ENCODE measurements at regions not wholly inside any gene's neighbourhood (a gene's known extent, or its start where the extent isn't known, plus 50 kb on each side); places are given as distances from the start of the nearest gene placed in this dataset.

GRCh38 chr6:6769466-6769865 is 180.9 kb downstream of the LY86 start:
- TF ChIP-seq, protein P1, sequence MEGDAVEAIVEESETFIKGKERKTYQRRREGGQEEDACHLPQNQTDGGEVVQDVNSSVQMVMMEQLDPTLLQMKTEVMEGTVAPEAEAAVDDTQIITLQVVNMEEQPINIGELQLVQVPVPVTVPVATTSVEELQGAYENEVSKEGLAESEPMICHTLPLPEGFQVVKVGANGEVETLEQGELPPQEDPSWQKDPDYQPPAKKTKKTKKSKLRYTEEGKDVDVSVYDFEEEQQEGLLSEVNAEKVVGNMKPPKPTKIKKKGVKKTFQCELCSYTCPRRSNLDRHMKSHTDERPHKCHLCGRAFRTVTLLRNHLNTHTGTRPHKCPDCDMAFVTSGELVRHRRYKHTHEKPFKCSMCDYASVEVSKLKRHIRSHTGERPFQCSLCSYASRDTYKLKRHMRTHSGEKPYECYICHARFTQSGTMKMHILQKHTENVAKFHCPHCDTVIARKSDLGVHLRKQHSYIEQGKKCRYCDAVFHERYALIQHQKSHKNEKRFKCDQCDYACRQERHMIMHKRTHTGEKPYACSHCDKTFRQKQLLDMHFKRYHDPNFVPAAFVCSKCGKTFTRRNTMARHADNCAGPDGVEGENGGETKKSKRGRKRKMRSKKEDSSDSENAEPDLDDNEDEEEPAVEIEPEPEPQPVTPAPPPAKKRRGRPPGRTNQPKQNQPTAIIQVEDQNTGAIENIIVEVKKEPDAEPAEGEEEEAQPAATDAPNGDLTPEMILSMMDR (IDR thresholded peaks at IDR 0.05), result no peak
- H3K27me3 Mint-ChIP-seq (ENCODE audit: insufficient read depth), result no peaks in the 10 kb centered on the region; the same call in 1 of the 2 replicates
- no peak for DNase-seq
- peaks cover 14% of the 10 kb centered on the region for H3K9me3 Mint-ChIP-seq
- H3K4me3 Mint-ChIP-seq, result no peak overlapping the region
- H3K36me3 Mint-ChIP-seq (ENCODE audit: low read depth), result no peaks in the 10 kb centered on the region
- no peaks in the 10 kb centered on the region for H3K4me1 Mint-ChIP-seq (ENCODE audit: low read depth)
- H3K27ac Mint-ChIP-seq, result no peak overlapping the region

DNA sequence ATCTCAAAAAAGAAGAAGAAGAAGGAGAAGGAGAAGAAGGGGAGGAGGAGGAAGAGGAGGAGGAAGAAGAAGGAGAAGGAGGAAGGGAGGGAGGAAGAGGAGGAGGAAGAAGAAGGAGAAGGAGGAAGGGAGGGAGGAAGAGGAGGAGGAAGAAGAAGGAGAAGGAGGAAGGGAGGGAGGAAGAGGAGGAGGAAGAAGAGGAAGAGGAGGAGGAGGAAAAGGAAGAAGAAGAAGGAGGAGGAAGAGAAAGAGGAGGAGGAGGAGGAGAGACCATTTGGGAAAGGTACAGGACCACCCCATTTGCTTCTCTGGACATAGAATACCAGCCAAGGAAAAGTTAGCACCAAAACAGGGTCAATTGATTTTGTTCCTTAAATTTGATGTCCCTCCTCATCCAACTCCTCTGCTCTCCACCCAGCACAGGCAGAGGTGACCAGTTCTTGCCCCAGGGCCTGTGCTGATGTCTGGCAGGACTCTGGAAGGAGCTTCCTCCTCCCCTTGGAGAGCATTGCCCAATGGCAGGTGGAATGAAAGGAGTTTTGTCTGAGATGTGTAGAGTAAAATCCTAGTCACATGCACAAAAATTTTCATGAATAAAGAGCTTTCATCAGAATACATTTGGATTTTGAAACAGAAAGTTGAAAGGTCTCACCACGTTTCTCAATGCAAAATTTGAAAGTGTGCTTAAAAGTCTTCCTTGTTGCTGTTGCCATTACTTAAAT is 182.9 kb downstream of the LY86 start:
- H3K27me3 Mint-ChIP-seq (ENCODE audit: insufficient read depth), result no peaks in the 10 kb centered on the region; the same call in 1 of the 2 replicates
- no peaks in the 10 kb centered on the region for H3K4me1 Mint-ChIP-seq (ENCODE audit: low read depth)
- TF ChIP-seq, protein P1 (IDR thresholded peaks at IDR 0.05), result no peak
- DNase-seq, result no peak
- no peak overlapping the region for H3K27ac Mint-ChIP-seq
- peaks cover 14% of the 10 kb centered on the region for H3K9me3 Mint-ChIP-seq
- no peak overlapping the region for H3K4me3 Mint-ChIP-seq
- H3K36me3 Mint-ChIP-seq (ENCODE audit: low read depth), result no peaks in the 10 kb centered on the region

- TF ChIP-seq, protein P1 (IDR thresholded peaks at IDR 0.05), result no peak
- H3K27ac Mint-ChIP-seq, result no peak overlapping the region
- peaks cover 3% of the 10 kb centered on the region; the same call in 1 of the 2 replicates for H3K27me3 Mint-ChIP-seq (ENCODE audit: insufficient read depth)
- H3K36me3 Mint-ChIP-seq (ENCODE audit: low read depth), result peaks cover 5% of the 10 kb centered on the region; the same call in 1 of the 2 replicates
- peaks cover 14% of the 10 kb centered on the region for H3K9me3 Mint-ChIP-seq
- DNase-seq, result no peak
- H3K4me3 Mint-ChIP-seq, result no peak overlapping the region
- H3K4me1 Mint-ChIP-seq (ENCODE audit: low read depth), result no peaks in the 10 kb centered on the region
Observed at GRCh38 chr6:6771964-6772363, 183.4 kb downstream of the LY86 start.

GRCh38 chr6:6772751-6773150 is 184.2 kb downstream of the LY86 start:
- TF ChIP-seq, protein P1 (IDR thresholded peaks at IDR 0.05), result no peak
- DNase-seq, result no peak
- H3K27ac Mint-ChIP-seq, result no peak overlapping the region
- no peaks in the 10 kb centered on the region for H3K4me1 Mint-ChIP-seq (ENCODE audit: low read depth)
- peaks cover 14% of the 10 kb centered on the region for H3K9me3 Mint-ChIP-seq
- peaks cover 5% of the 10 kb centered on the region; the same call in 1 of the 2 replicates for H3K36me3 Mint-ChIP-seq (ENCODE audit: low read depth)
- no peak overlapping the region for H3K4me3 Mint-ChIP-seq
- peaks cover 3% of the 10 kb centered on the region; the same call in 1 of the 2 replicates for H3K27me3 Mint-ChIP-seq (ENCODE audit: insufficient read depth)

DNA sequence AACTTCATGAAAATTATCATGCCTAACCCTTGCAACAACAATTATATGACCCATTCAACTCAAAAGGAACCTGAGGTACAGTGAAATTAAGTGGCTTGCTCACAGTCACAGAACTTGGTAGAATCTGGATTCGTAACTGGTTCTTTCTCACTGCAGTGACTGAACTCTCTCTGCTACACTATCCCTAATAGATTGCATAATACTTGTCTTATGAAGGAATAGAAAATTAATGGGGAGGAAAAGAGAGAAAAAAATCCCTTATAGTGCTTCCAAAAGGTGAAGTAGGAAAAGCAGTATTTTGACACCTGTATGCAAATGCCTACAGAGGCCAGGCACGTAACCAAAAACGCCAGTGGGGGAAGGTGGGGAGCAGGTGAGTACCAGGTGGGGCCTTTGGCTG is 186.6 kb downstream of the LY86 start:
- Mint-ChIP-seq H3K4me1 (ENCODE audit: low read depth) (no peaks in the 10 kb centered on the region), H3K9me3 (peaks cover 11% of the 10 kb centered on the region), H3K36me3 (ENCODE audit: low read depth) (peaks cover 5% of the 10 kb centered on the region; the same call in 1 of the 2 replicates), H3K4me3 (no peak overlapping the region), H3K27ac (no peak overlapping the region), H3K27me3 (ENCODE audit: insufficient read depth) (peaks cover 4% of the 10 kb centered on the region; the same call in 1 of the 2 replicates)
- TF ChIP-seq, protein P1 (IDR thresholded peaks at IDR 0.05), result no peak
- no peak for DNase-seq

Measured in HFFc6 (cell line).